ENCODE measurements at regions not wholly inside any gene's neighbourhood (a gene's known extent, or its start where the extent isn't known, plus 50 kb on each side); places are given as distances from the start of the nearest gene placed in this dataset.
"Not testable (repeated sequence)": the region's sequence is repeated elsewhere in the genome, so short reads cannot be mapped to it uniquely, and the experiment has no call there.

DNA sequence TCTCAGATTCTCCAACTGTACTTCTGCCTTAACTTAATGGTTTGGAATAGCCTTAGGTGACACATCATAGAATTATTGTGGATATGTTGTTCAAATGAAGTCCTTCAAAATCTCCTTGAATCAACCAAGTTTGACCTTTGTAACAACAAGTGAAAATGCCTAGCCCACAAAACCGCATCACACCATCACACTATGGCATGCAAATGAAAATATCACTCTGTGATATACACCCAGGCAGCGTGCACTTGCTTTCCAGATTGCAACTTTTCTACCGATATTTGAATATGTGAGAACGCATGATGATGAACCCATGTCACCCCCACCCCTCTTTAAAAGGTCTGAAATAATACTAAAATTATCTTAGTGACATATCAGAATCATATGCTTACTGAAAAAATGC, 656.7 kb downstream of the GABRG1 start:
- no peak overlapping the region for H4K8ac ChIP-seq (ENCODE audit: low read depth in 2 of 2, low read length in 2 of 2)
- dilution Hi-C loops (cut with HindIII; ENCODE audit: low sequenced_read_pairs, unreplicated experiment) = no loop called here
- no peak overlapping the region for H2AFZ ChIP-seq (replicated peaks; ENCODE audit: low read length, poor library complexity)
- H2AK5ac ChIP-seq (ENCODE audit: low read depth, low read length) = no peak overlapping the region
- no peak overlapping the region for H2BK120ac ChIP-seq (ENCODE audit: low read depth, low read length)
- ChIA-PET CTCF (no interaction called here), POLR2A (ENCODE audit: unreplicated experiment) (no interaction called here)
- H3K27me3 ChIP-seq (ENCODE audit: control insufficient read depth, insufficient read depth, low read length) = no peaks in the 10 kb centered on the region
- H3K4me3 ChIP-seq (ENCODE audit: insufficient read depth, low read depth, low read length) = no peak overlapping the region
- no peak overlapping the region for H3K9ac ChIP-seq (ENCODE audit: low read depth, low read length)
- H4K5ac ChIP-seq (ENCODE audit: low read depth, low read length) = no peak overlapping the region
- H2AK9ac ChIP-seq (replicated peaks; ENCODE audit: low read depth, low read length, poor library complexity) = no peak overlapping the region
- DNase-seq = no peak
- H3K9me3 ChIP-seq (ENCODE audit: control insufficient read depth, insufficient read depth, low read length) = peaks cover 10% of the 10 kb centered on the region
- TF ChIP-seq FOS (IDR thresholded peaks at IDR 0.05; ENCODE audit: low read depth, low read length) (no peak), MXI1 (IDR thresholded peaks at IDR 0.05; ENCODE audit: borderline replicate concordance, low read depth, low read length) (no peak), MAZ (IDR thresholded peaks at IDR 0.05; ENCODE audit: borderline replicate concordance, low read depth, low read length) (no peak), BHLHE40 (IDR thresholded peaks at IDR 0.05; ENCODE audit: low read depth, low read length) (no peak), SMC3 (IDR thresholded peaks at IDR 0.05; ENCODE audit: low read depth, low read length) (no peak), CTCF (conservative IDR thresholded peaks at IDR 0.05; ENCODE audit: low read depth, low read length) (no peak)
- TF ChIP-seq, protein P1, sequence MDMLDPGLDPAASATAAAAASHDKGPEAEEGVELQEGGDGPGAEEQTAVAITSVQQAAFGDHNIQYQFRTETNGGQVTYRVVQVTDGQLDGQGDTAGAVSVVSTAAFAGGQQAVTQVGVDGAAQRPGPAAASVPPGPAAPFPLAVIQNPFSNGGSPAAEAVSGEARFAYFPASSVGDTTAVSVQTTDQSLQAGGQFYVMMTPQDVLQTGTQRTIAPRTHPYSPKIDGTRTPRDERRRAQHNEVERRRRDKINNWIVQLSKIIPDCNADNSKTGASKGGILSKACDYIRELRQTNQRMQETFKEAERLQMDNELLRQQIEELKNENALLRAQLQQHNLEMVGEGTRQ (IDR thresholded peaks at IDR 0.05; ENCODE audit: low read depth, low read length) = no peak
- H3K18ac ChIP-seq (ENCODE audit: low read depth, low read length) = no peak overlapping the region
- H3K4me2 ChIP-seq (ENCODE audit: low read depth, low read length) = no peak overlapping the region
- no TSS peak for BruUV-seq (replicated peaks)
- no peak overlapping the region for H3K23ac ChIP-seq (ENCODE audit: low read depth, low read length)
- no peak overlapping the region for H3K56ac ChIP-seq (ENCODE audit: extremely low read depth, insufficient read depth, low read length)
- no peak overlapping the region for H3K14ac ChIP-seq (replicated peaks; ENCODE audit: low read depth, low read length)
- in situ Hi-C loops (cut with MboI; ENCODE audit: low sequenced_read_pairs) = no loop called here
- H3K27ac ChIP-seq (ENCODE audit: insufficient read depth, low read length) = no peak overlapping the region
- no peaks in the 10 kb centered on the region for H3K79me1 ChIP-seq (ENCODE audit: low read depth in 1 of 2, low read length in 2 of 2)
- no peak overlapping the region for H2BK5ac ChIP-seq (ENCODE audit: low read depth, low read length, poor library complexity, severe bottlenecking)
- no peaks in the 10 kb centered on the region for H3K36me3 ChIP-seq (ENCODE audit: control insufficient read depth, insufficient read depth, low read length)
- WGBS, 2 experiments (ENCODE audit: extremely low coverage in 2 of 2, insufficient read length in 1 of 2) = no CpG with 5 or more reads among the region's 4 CpGs
- H4K91ac ChIP-seq (ENCODE audit: insufficient read depth, low read depth, low read length) = no peak overlapping the region
- no peaks in the 10 kb centered on the region for H3K9me1 ChIP-seq (ENCODE audit: insufficient read depth, low read length)
- no peaks in the 10 kb centered on the region for H4K20me1 ChIP-seq (ENCODE audit: insufficient read depth, low read length)
- no peak overlapping the region for H2BK15ac ChIP-seq (ENCODE audit: low read depth, low read length)
- ATAC-seq (ENCODE audit: low read depth) = no peak
- intact Hi-C loops (cut with micrococcal nuclease) = no loop called here
- H3K4ac ChIP-seq (ENCODE audit: low read depth, low read length) = no peak overlapping the region
- H3K4me1 ChIP-seq (ENCODE audit: control insufficient read depth, insufficient read depth, low read length) = no peaks in the 10 kb centered on the region
- no peak overlapping the region for H2BK20ac ChIP-seq (ENCODE audit: low read depth, low read length)

DNA sequence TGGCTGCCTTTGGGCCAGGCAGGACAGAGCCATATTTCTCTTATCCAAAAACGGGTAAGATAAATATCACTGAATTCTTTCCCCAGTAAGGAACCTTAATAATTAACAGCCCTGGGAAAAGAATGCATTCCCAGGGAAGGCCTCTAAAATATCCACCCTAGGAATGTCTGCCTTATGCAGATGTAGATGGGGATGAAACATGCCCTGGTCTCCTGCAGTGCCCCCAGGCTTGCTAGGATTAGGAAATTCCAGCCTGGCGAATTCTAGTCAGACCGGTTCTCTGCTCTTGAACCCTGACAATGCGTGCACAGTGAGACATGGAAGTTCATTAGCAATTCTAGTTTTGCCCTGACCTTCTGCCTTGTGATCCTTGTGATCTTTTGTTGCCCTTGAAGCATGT, 663.7 kb downstream of the GABRG1 start:
- 67% methylated on average over 2 of the region's 4 CpGs; no CpG with 5 or more reads in 1 of the 2 experiments for WGBS, 2 experiments (ENCODE audit: extremely low coverage in 2 of 2, insufficient read length in 1 of 2)
- H3K14ac ChIP-seq (replicated peaks; ENCODE audit: low read depth, low read length); dilution Hi-C loops (cut with HindIII; ENCODE audit: low sequenced_read_pairs, unreplicated experiment); H3K9me1 ChIP-seq (ENCODE audit: insufficient read depth, low read length); H3K27me3 ChIP-seq (ENCODE audit: control insufficient read depth, insufficient read depth, low read length); DNase-seq; intact Hi-C loops (cut with micrococcal nuclease); ATAC-seq (ENCODE audit: low read depth); H2AK5ac ChIP-seq (ENCODE audit: low read depth, low read length); H3K56ac ChIP-seq (ENCODE audit: extremely low read depth, insufficient read depth, low read length); H3K4me1 ChIP-seq (ENCODE audit: control insufficient read depth, insufficient read depth, low read length); POLR2A ChIA-PET (ENCODE audit: unreplicated experiment); H3K23ac ChIP-seq (ENCODE audit: low read depth, low read length); H3K18ac ChIP-seq (ENCODE audit: low read depth, low read length); H2BK20ac ChIP-seq (ENCODE audit: low read depth, low read length); H4K20me1 ChIP-seq (ENCODE audit: insufficient read depth, low read length); H2AFZ ChIP-seq (replicated peaks; ENCODE audit: low read length, poor library complexity); H3K27ac ChIP-seq (ENCODE audit: insufficient read depth, low read length); in situ Hi-C loops (cut with MboI; ENCODE audit: low sequenced_read_pairs); H2AK9ac ChIP-seq (replicated peaks; ENCODE audit: low read depth, low read length, poor library complexity); H4K8ac ChIP-seq (ENCODE audit: low read depth in 2 of 2, low read length in 2 of 2); H4K91ac ChIP-seq (ENCODE audit: insufficient read depth, low read depth, low read length); BruUV-seq (replicated peaks); CTCF ChIA-PET; H3K4me2 ChIP-seq (ENCODE audit: low read depth, low read length); H3K9ac ChIP-seq (ENCODE audit: low read depth, low read length); H4K5ac ChIP-seq (ENCODE audit: low read depth, low read length); H2BK120ac ChIP-seq (ENCODE audit: low read depth, low read length); H3K4me3 ChIP-seq (ENCODE audit: insufficient read depth, low read depth, low read length); H3K4ac ChIP-seq (ENCODE audit: low read depth, low read length); H3K36me3 ChIP-seq (ENCODE audit: control insufficient read depth, insufficient read depth, low read length); H3K9me3 ChIP-seq (ENCODE audit: control insufficient read depth, insufficient read depth, low read length); H2BK5ac ChIP-seq (ENCODE audit: low read depth, low read length, poor library complexity, severe bottlenecking); H3K79me1 ChIP-seq (ENCODE audit: low read depth in 1 of 2, low read length in 2 of 2); H2BK15ac ChIP-seq (ENCODE audit: low read depth, low read length): not testable (repeated sequence)

All from IMR-90 (cell line).